ENCODE measurements at regions not wholly inside any gene's neighbourhood (a gene's known extent, or its start where the extent isn't known, plus 50 kb on each side); places are given as distances from the start of the nearest gene placed in this dataset.

DNA sequence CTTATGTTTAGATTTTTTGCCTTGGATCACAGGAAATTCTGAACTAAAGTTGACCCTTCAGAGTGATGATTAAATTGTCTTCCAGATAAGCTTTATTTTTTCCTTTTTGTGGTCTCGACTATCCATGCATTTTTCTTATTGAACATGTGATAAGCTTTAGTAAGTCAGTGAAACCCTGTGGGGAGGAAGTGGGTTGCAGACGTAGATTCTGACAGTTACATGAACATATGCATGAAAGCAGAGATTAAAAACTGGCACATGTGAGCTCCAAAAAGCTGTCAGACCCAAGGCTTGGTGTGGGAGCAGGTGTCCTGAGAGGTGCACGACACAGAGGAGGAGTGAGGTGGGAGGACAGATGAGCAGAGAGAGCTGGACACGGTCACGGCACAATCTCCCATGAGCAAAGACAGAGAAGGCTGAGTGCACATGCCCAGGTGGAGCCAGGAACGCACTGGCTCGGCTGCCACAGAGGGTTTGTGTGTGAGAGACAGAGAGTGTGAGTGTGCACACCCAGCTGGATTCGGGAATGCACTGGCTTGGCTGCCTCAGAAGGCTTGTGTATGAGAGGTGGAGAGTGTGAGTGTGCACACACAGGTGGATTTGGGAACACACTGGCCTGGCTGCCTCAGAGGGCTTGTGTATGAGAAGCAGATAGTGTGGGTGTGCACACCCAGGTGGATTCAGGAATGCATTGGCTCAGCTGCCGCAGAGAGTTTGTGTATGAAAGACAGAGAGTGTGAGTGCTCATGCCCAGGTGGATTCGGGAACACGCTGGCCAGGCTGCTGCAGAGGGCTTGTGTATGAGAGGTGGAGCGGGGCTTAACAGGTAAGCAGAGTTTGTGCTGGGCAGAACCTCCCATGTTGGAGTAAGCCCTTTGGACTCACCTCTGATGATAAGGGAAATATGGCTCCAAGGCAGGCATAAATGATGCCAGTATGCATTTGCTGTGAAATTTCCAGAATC is 849.1 kb upstream of the SALL3 start:
- TF ChIP-seq CTCF (optimal IDR thresholded peaks at IDR 0.05 in 1 of 3, IDR thresholded peaks at IDR 0.05 in 1 of 3, conservative IDR thresholded peaks at IDR 0.05 in 1 of 3; ENCODE audit: extremely low read depth in 1 of 3, insufficient read depth in 2 of 3, low read length in 3 of 3) (no peak), EZH2 (IDR thresholded peaks at IDR 0.05; ENCODE audit: low read length) (no peak)

All from keratinocyte (primary cell).